Neural crest cell (in vitro differentiated cells): ENCODE measurements at regions not wholly inside any gene's neighbourhood (a gene's known extent, or its start where the extent isn't known, plus 50 kb on each side); places are given as distances from the start of the nearest gene placed in this dataset.

Experiments used
- DNase-seq: peaks from one replicate; pipeline ENCODE4 v3.0.0; 2021; ENCODE audit warnings: low read depth, mixed read lengths, low spot score
- H3K27ac Mint-ChIP-seq: one replicate; pipeline ENCODE4 v1.8.0; 2021; ENCODE audit warnings: mild to moderate bottlenecking, mixed read lengths; ENCODE audit not compliant: unreplicated experiment
- H3K27me3 Mint-ChIP-seq: 2 replicates; pipeline ENCODE4 v1.8.0; 2021; ENCODE audit warnings: low read depth, mild to moderate bottlenecking, mixed read lengths
- H3K36me3 Mint-ChIP-seq: 2 replicates; pipeline ENCODE4 v1.8.0; 2021; ENCODE audit warnings: low read depth, mild to moderate bottlenecking, mixed read lengths
- H3K4me1 Mint-ChIP-seq: 2 replicates; pipeline ENCODE4 v1.8.0; 2021; ENCODE audit warnings: mixed read lengths
- H3K4me3 Mint-ChIP-seq: one replicate; pipeline ENCODE4 v1.8.0; 2021; ENCODE audit warnings: mild to moderate bottlenecking, mixed read lengths
- H3K9me3 Mint-ChIP-seq: 2 replicates; pipeline ENCODE4 v1.8.0; 2021; ENCODE audit warnings: mixed read lengths
- TF ChIP-seq, protein P1 (sequence below): fragments of 200-600 bp; sonication (generic); conservative IDR thresholded peaks from 2 replicates; pipeline ENCODE4 v1.5.0; 2021; ENCODE audit warnings: antibody characterized with exemption, mild to moderate bottlenecking

DNA sequence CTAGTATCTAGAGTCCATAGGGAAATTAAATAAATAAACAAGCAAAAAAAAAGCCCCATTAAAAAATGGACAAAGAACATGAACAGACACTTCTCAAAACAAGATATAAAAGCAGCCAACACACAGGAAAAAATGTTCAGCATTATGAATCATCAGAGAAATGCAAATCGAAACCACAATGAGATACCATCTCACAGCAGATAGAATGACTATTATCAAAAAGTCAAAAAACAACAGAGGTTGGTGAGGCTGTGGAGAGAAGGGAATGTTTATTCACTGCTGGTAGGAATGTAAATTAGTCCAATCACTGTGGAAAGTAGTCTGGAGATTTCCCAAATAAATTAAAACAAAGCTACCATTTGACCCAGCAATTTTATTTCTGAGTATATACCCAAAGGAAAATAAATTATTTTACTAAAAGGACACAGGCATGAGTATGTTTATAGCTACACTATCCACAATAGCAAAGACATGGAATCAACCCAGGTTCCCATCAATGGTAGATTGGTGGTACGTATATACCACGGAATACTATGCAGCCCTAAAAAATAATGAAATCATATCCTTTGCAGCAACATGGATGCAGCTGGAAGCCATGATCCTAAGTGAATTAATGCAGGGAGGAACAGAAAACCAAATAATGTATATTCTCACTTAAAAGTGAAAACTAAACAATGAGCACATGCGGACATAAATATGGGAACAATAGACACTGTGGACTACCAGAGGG lies 366.5 kb upstream of the SEMA3C start:
- no peaks in the 10 kb centered on the region for H3K4me1 Mint-ChIP-seq
- H3K9me3 Mint-ChIP-seq = peaks cover 6% of the 10 kb centered on the region
- H3K27ac Mint-ChIP-seq = no peak overlapping the region
- no peak overlapping the region for H3K4me3 Mint-ChIP-seq
- no peaks in the 10 kb centered on the region for H3K27me3 Mint-ChIP-seq
- TF ChIP-seq, protein P1, sequence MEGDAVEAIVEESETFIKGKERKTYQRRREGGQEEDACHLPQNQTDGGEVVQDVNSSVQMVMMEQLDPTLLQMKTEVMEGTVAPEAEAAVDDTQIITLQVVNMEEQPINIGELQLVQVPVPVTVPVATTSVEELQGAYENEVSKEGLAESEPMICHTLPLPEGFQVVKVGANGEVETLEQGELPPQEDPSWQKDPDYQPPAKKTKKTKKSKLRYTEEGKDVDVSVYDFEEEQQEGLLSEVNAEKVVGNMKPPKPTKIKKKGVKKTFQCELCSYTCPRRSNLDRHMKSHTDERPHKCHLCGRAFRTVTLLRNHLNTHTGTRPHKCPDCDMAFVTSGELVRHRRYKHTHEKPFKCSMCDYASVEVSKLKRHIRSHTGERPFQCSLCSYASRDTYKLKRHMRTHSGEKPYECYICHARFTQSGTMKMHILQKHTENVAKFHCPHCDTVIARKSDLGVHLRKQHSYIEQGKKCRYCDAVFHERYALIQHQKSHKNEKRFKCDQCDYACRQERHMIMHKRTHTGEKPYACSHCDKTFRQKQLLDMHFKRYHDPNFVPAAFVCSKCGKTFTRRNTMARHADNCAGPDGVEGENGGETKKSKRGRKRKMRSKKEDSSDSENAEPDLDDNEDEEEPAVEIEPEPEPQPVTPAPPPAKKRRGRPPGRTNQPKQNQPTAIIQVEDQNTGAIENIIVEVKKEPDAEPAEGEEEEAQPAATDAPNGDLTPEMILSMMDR = no peak
- DNase-seq = no peak
- no peaks in the 10 kb centered on the region for H3K36me3 Mint-ChIP-seq

- no peaks in the 10 kb centered on the region for H3K4me1 Mint-ChIP-seq
- TF ChIP-seq, protein P1 = no peak
- H3K36me3 Mint-ChIP-seq = no peaks in the 10 kb centered on the region
- H3K27ac Mint-ChIP-seq = no peak overlapping the region
- no peak for DNase-seq
- H3K9me3 Mint-ChIP-seq = peaks cover 9% of the 10 kb centered on the region
- H3K27me3 Mint-ChIP-seq = no peaks in the 10 kb centered on the region
- H3K4me3 Mint-ChIP-seq = no peak overlapping the region
Observed at GRCh38 chr7:81284576-81284975, 365.7 kb upstream of the SEMA3C start.

- H3K9me3 Mint-ChIP-seq = peaks cover 7% of the 10 kb centered on the region
- no peak for DNase-seq
- no peaks in the 10 kb centered on the region for H3K36me3 Mint-ChIP-seq
- TF ChIP-seq, protein P1 = no peak
- no peaks in the 10 kb centered on the region for H3K4me1 Mint-ChIP-seq
- H3K27me3 Mint-ChIP-seq = no peaks in the 10 kb centered on the region
- H3K4me3 Mint-ChIP-seq = no peak overlapping the region
- H3K27ac Mint-ChIP-seq = no peak overlapping the region
Observed at GRCh38 chr7:81280531-81280930, 361.7 kb upstream of the SEMA3C start.

GRCh38 chr7:81277691-81278090 lies 358.8 kb upstream of the SEMA3C start:
- no peaks in the 10 kb centered on the region for H3K36me3 Mint-ChIP-seq
- H3K9me3 Mint-ChIP-seq = peaks cover 10% of the 10 kb centered on the region
- H3K4me1 Mint-ChIP-seq = no peaks in the 10 kb centered on the region
- no peak overlapping the region for H3K27ac Mint-ChIP-seq
- no peaks in the 10 kb centered on the region for H3K27me3 Mint-ChIP-seq
- TF ChIP-seq, protein P1 = no peak
- no peak overlapping the region for H3K4me3 Mint-ChIP-seq
- DNase-seq = no peak

DNA sequence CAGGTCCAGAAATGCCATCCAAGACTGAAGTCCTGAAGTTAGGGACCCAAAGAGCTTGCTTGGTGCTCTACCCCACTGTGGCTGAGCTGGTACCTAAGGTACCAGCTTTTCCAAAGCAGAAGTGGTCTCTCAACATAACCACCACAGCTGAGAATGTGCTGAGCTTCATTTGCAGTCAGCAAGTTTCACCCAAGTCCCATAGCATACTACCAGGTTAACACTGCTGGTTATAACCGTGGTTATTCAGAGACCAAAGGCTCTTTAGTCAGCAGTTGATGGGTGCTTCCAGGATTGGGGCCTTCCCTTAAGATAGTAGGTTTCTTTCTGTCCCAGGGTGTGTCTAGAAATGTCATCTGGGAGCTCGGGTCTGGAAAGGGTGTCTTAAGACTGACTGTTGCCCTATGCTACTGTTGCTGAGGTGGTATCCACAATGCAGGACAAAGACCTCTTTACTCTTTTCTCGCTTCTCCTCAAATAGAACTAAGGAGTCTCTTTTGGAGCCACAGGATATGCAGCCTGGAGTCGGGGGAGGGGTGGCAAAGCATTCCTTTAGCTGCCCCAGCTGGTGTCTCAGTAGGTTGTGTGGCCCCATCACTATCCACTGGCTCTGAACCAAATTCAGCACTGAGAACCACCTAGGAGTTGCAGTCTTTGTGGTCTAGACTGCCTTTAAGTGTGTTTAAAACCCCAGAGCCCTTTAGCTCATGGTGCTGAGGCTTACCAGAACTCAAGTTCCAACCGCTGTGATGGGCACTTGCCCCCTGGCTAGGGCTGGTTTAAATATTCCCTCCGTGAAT lies 354.9 kb upstream of the SEMA3C start:
- Mint-ChIP-seq H3K4me1 (no peaks in the 10 kb centered on the region), H3K36me3 (no peaks in the 10 kb centered on the region), H3K4me3 (no peak overlapping the region), H3K27ac (no peak overlapping the region), H3K9me3 (peaks cover 7% of the 10 kb centered on the region), H3K27me3 (no peaks in the 10 kb centered on the region)
- no peak for DNase-seq
- TF ChIP-seq, protein P1 = no peak
